ENCODE measurements at regions not wholly inside any gene's neighbourhood (a gene's known extent, or its start where the extent isn't known, plus 50 kb on each side); places are given as distances from the start of the nearest gene placed in this dataset.
"Not testable (repeated sequence)": the region's sequence is repeated elsewhere in the genome, so short reads cannot be mapped to it uniquely, and the experiment has no call there.

DNA sequence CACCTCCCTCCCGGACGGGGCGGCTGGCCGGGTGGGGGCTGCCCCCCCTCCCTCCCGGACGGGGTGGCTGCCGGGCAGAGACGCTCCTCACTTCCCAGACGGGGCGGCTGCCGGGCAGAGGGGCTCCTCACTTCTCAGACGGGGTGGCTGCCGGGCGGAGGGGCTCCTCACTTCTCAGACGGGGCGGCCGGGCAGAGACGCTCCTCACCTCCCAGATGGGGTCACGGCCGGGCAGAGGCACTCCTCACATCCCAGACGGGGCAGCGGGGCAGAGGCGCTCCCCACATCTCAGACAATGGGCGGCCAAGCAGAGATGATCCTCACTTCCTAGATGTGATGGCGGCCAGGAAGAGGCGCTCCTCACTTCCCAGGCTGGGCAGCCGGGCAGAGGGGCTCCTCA is 1430.4 kb upstream of the FLRT2 start:
- not testable (repeated sequence) for DNase-seq (ENCODE audit: low read depth in 6 of 9, low spot score in 9 of 9)

DNA sequence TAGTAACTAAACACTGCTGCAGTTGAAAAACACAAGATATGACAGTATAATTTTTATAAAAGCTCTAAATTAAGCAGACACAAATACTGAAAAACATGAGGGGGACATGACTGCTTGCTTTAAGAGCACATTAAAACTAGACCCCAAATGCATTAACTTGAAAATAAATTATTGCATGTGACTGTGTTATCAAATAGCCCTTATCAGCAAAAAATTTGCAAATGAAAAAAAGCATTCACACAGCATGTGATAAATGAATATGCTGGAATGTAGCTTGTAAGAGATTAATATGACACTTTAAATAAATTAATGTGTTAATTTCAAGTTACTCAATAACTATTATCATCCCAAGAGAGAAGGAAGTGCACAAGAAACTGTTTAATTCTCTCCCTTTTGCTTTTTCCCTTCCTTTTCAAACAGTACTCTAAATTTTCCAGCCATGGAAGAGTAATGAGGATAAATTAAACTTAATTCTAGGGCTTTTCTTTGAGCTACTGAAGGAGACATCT is 1422.1 kb upstream of the FLRT2 start:
- DNase-seq (ENCODE audit: low read depth in 6 of 9, low spot score in 9 of 9): no peak
- H3K4me3 ChIP-seq (ENCODE audit: low read length in 2 of 2): no peak overlapping the region
- no peaks in the 10 kb centered on the region for H3K27me3 ChIP-seq (ENCODE audit: control insufficient read depth in 2 of 2, insufficient read depth in 1 of 2, low read length in 1 of 2)
- H3K4me1 ChIP-seq (ENCODE audit: control insufficient read depth in 2 of 2, insufficient read depth in 2 of 2, low read length in 2 of 2): no peaks in the 10 kb centered on the region
- H3K27ac ChIP-seq (ENCODE audit: low read depth in 1 of 2, low read length in 1 of 2): no peak overlapping the region
- H3K36me3 ChIP-seq (ENCODE audit: control insufficient read depth in 2 of 2, insufficient read depth in 2 of 2, low read length in 1 of 2): no peaks in the 10 kb centered on the region
- H3K9me3 ChIP-seq (ENCODE audit: control insufficient read depth in 2 of 2, insufficient read depth in 1 of 2, low read length in 1 of 2): peaks cover 0 to 4% of the 10 kb centered on the region in 2 donors

More for the DNA sequence above, 1430.4 kb upstream of the FLRT2 start:
- H3K36me3 ChIP-seq (ENCODE audit: control insufficient read depth in 2 of 2, insufficient read depth in 2 of 2, low read length in 1 of 2); H3K27ac ChIP-seq (ENCODE audit: low read depth in 1 of 2, low read length in 1 of 2); H3K27me3 ChIP-seq (ENCODE audit: control insufficient read depth in 2 of 2, insufficient read depth in 1 of 2, low read length in 1 of 2); H3K9me3 ChIP-seq (ENCODE audit: control insufficient read depth in 2 of 2, insufficient read depth in 1 of 2, low read length in 1 of 2); H3K4me3 ChIP-seq (ENCODE audit: low read length in 2 of 2); H3K4me1 ChIP-seq (ENCODE audit: control insufficient read depth in 2 of 2, insufficient read depth in 2 of 2, low read length in 2 of 2): not testable (repeated sequence)
- WGBS: 97% methylated on average over 26 of the region's 27 CpGs

DNA sequence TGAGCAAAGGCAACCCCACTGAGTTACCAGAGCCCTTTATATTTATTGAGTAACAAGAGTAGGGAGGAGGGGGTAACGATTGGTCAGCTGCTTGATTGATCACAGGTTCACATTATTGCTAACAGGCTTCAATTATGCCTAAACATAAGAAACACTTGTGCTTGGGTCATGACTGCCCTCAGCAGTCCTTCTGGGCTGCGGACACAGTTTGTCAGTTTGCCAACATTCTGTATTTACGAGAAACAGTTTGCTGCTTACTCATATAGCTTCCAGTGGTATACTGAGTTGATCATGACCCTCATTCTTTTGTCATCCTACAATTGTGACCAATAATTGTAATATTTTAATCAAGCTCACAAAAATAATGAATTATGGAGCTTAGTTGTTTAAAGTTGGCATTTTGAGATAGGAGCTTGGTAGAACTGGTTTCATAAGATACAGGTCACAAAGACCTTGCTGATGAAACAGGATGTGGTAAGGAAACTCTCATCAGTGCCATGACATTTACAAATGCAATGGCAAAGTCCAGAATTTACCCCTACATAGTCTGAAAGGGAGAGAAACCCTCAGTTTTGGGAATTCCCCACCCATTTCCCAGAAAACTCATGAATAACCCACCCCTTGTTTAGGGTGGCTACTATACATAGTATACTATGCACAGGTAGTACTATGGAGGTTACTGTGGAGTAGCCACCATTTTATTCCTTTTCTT is 1421.0 kb upstream of the FLRT2 start:
- no peak for DNase-seq (ENCODE audit: low read depth in 6 of 9, low spot score in 9 of 9)
- Histone ChIP-seq H3K27me3 (ENCODE audit: control insufficient read depth in 2 of 2, insufficient read depth in 1 of 2, low read length in 1 of 2) (no peaks in the 10 kb centered on the region), H3K4me1 (ENCODE audit: control insufficient read depth in 2 of 2, insufficient read depth in 2 of 2, low read length in 2 of 2) (no peaks in the 10 kb centered on the region), H3K36me3 (ENCODE audit: control insufficient read depth in 2 of 2, insufficient read depth in 2 of 2, low read length in 1 of 2) (no peaks in the 10 kb centered on the region), H3K27ac (ENCODE audit: low read depth in 1 of 2, low read length in 1 of 2) (no peak overlapping the region), H3K9me3 (ENCODE audit: control insufficient read depth in 2 of 2, insufficient read depth in 1 of 2, low read length in 1 of 2) (peaks cover 0 to 1% of the 10 kb centered on the region in 2 donors), H3K4me3 (ENCODE audit: low read length in 2 of 2) (no peak overlapping the region)
- WGBS: 95% methylated on average over 3 of the region's 3 CpGs

DNA sequence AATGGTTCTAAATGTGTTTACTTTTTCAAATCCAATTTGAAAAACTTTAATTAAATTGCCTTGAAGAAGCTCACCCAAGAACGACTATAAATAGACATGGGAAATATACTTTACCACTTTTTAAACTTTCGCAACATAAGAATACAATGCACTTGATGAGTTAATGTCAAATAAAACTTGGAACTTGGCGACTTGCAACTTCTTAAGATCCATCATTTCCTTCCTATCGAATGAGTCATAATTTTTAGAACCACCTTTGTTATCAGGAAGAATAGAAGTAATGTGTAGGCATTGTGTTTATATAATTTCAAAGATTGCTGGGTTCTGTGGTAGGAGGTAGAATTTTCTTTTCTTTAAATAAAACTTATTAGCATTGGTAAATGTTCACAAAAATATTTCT is 1417.4 kb upstream of the FLRT2 start:
- 78% methylated on average over 4 of the region's 4 CpGs for WGBS
- H3K27me3 ChIP-seq (ENCODE audit: control insufficient read depth in 2 of 2, insufficient read depth in 1 of 2, low read length in 1 of 2): no peaks in the 10 kb centered on the region

DNA sequence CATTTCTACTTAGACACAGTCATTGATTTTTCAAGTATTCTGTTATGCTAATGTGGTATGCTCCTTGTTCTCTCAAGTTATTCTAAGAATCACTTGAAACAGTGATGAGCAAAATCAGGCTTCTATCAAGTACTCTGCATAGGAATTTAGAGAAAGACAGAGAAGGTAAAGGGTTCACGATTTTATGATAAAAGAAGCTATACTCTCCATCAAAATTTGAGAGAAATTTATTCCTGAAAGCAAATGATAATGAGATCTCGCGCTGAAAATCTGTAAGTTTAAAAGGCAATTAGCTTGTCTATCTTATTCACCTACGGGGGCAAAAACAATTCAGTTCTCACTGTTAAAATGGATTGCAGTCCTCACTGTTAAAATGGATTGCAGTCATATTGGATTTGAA is 1404.3 kb upstream of the FLRT2 start:
- Histone ChIP-seq H3K27me3 (ENCODE audit: control insufficient read depth in 2 of 2, insufficient read depth in 1 of 2, low read length in 1 of 2) (no peaks in the 10 kb centered on the region), H3K4me3 (ENCODE audit: low read length in 2 of 2) (no peak overlapping the region), H3K4me1 (ENCODE audit: control insufficient read depth in 2 of 2, insufficient read depth in 2 of 2, low read length in 2 of 2) (no peaks in the 10 kb centered on the region), H3K27ac (ENCODE audit: low read depth in 1 of 2, low read length in 1 of 2) (no peak overlapping the region), H3K9me3 (ENCODE audit: control insufficient read depth in 2 of 2, insufficient read depth in 1 of 2, low read length in 1 of 2) (no peaks in the 10 kb centered on the region), H3K36me3 (ENCODE audit: control insufficient read depth in 2 of 2, insufficient read depth in 2 of 2, low read length in 1 of 2) (no peaks in the 10 kb centered on the region)
- 92% methylated on average over 4 of the region's 4 CpGs for WGBS
- DNase-seq (ENCODE audit: low read depth in 6 of 9, low spot score in 9 of 9): no peak

More for the DNA sequence above, 1417.4 kb upstream of the FLRT2 start:
- Histone ChIP-seq H3K9me3 (ENCODE audit: control insufficient read depth in 2 of 2, insufficient read depth in 1 of 2, low read length in 1 of 2) (no peaks in the 10 kb centered on the region), H3K4me1 (ENCODE audit: control insufficient read depth in 2 of 2, insufficient read depth in 2 of 2, low read length in 2 of 2) (no peaks in the 10 kb centered on the region), H3K36me3 (ENCODE audit: control insufficient read depth in 2 of 2, insufficient read depth in 2 of 2, low read length in 1 of 2) (no peaks in the 10 kb centered on the region), H3K27ac (ENCODE audit: low read depth in 1 of 2, low read length in 1 of 2) (no peak overlapping the region), H3K4me3 (ENCODE audit: low read length in 2 of 2) (no peak overlapping the region)
- DNase-seq (ENCODE audit: low read depth in 6 of 9, low spot score in 9 of 9): no peak

DNA sequence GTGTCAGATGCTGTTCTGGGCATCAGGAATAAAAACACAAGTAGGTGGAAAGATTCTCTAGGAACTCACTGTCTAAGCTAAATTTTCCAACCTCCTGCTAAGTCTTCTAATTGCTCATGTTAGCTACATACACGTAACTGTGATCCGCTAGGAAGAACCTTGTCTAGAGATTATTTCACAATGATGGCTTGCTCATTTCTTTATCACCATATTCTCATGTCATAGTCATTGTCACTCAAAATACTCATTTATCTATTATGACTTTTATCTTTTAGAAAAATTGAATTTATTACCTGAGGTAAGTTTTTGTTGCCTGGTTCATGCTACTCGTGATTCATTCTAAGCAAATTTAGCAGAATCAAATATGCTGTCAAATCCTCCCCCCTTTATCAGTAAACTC is 1402.4 kb upstream of the FLRT2 start:
- no peaks in the 10 kb centered on the region for H3K9me3 ChIP-seq (ENCODE audit: control insufficient read depth in 2 of 2, insufficient read depth in 1 of 2, low read length in 1 of 2)

DNA sequence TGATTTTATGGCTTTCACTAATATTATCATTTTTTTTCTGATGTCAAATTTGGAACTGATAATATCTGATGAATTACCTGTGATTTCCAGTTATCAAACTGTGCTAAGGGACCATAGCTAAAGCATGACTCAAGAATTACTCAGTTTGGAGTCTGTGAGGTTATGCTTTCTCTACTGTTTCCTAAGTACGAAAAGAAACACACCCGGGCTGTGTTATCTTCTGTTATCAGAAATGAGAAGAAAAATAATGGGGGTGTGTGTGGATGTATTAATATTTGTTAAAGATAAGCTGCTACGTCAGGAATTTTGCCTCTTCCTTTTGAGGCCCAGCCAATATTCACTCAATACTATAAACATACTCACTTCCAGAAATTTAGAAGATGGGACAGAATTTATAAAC is 1401.9 kb upstream of the FLRT2 start:
- no peak for DNase-seq (ENCODE audit: low read depth in 6 of 9, low spot score in 9 of 9)
- Histone ChIP-seq H3K36me3 (ENCODE audit: control insufficient read depth in 2 of 2, insufficient read depth in 2 of 2, low read length in 1 of 2) (no peaks in the 10 kb centered on the region), H3K4me3 (ENCODE audit: low read length in 2 of 2) (no peak overlapping the region), H3K27ac (ENCODE audit: low read depth in 1 of 2, low read length in 1 of 2) (no peak overlapping the region), H3K4me1 (ENCODE audit: control insufficient read depth in 2 of 2, insufficient read depth in 2 of 2, low read length in 2 of 2) (no peaks in the 10 kb centered on the region), H3K9me3 (ENCODE audit: control insufficient read depth in 2 of 2, insufficient read depth in 1 of 2, low read length in 1 of 2) (no peaks in the 10 kb centered on the region), H3K27me3 (ENCODE audit: control insufficient read depth in 2 of 2, insufficient read depth in 1 of 2, low read length in 1 of 2) (no peaks in the 10 kb centered on the region)
- 83% methylated on average over 3 of the region's 3 CpGs for WGBS

More for the DNA sequence above, 1402.4 kb upstream of the FLRT2 start:
- Histone ChIP-seq H3K36me3 (ENCODE audit: control insufficient read depth in 2 of 2, insufficient read depth in 2 of 2, low read length in 1 of 2) (no peaks in the 10 kb centered on the region), H3K4me1 (ENCODE audit: control insufficient read depth in 2 of 2, insufficient read depth in 2 of 2, low read length in 2 of 2) (no peaks in the 10 kb centered on the region), H3K4me3 (ENCODE audit: low read length in 2 of 2) (no peak overlapping the region), H3K27me3 (ENCODE audit: control insufficient read depth in 2 of 2, insufficient read depth in 1 of 2, low read length in 1 of 2) (no peaks in the 10 kb centered on the region), H3K27ac (ENCODE audit: low read depth in 1 of 2, low read length in 1 of 2) (no peak overlapping the region)
- WGBS: 65% methylated on average over 3 of the region's 3 CpGs
- no peak for DNase-seq (ENCODE audit: low read depth in 6 of 9, low spot score in 9 of 9)

DNA sequence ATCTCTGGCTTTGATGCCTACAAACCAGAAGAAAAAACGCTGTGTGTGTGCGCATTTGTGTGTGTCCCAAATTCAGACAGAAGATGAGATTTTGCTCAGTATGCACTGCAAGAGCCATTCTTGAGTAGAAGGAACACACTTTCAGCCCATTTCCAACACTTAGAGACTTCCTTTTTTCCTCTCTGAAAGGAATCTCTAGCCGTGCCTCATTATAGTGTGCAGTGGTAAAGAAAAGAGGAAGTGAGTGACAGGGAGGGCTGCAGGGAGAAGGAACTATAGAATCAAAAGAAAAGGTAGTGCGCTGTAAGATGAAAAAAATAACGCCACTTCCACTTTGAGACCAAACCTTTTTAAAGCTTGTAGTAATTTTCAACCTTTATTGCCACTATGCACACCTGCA is 1400.9 kb upstream of the FLRT2 start:
- Histone ChIP-seq H3K36me3 (ENCODE audit: control insufficient read depth in 2 of 2, insufficient read depth in 2 of 2, low read length in 1 of 2) (no peaks in the 10 kb centered on the region), H3K4me1 (ENCODE audit: control insufficient read depth in 2 of 2, insufficient read depth in 2 of 2, low read length in 2 of 2) (no peaks in the 10 kb centered on the region), H3K9me3 (ENCODE audit: control insufficient read depth in 2 of 2, insufficient read depth in 1 of 2, low read length in 1 of 2) (no peaks in the 10 kb centered on the region), H3K27me3 (ENCODE audit: control insufficient read depth in 2 of 2, insufficient read depth in 1 of 2, low read length in 1 of 2) (no peaks in the 10 kb centered on the region), H3K27ac (ENCODE audit: low read depth in 1 of 2, low read length in 1 of 2) (no peak overlapping the region), H3K4me3 (ENCODE audit: low read length in 2 of 2) (no peak overlapping the region)
- 7% methylated on average over 5 of the region's 5 CpGs for WGBS
- peak in 2 of 9 donors; percentile 8 to 38 for DNase-seq (ENCODE audit: low read depth in 6 of 9, low spot score in 9 of 9)

DNA sequence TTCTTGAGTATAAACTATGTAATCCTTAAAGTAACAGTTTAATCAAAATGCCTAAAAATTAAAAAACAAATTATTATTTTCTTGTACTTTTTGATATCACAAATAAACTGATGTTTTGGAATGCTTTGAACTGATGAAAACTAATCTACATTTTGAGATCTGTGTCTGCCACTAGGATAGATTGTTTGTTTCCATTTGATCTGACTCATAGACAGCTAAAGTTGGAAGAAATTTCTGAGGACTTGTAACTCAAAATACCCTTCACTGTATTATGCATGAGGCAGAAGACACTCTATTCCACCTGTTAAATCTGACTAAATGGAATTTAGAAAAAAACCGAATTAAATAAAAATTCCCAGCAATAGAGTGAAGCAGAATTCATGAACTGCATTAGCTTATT is 1400.0 kb upstream of the FLRT2 start:
- 92% methylated on average over 1 of the region's 1 CpG for WGBS
- H3K27me3 ChIP-seq (ENCODE audit: control insufficient read depth in 2 of 2, insufficient read depth in 1 of 2, low read length in 1 of 2): no peaks in the 10 kb centered on the region
- no peaks in the 10 kb centered on the region for H3K36me3 ChIP-seq (ENCODE audit: control insufficient read depth in 2 of 2, insufficient read depth in 2 of 2, low read length in 1 of 2)
- H3K27ac ChIP-seq (ENCODE audit: low read depth in 1 of 2, low read length in 1 of 2): no peak overlapping the region
- DNase-seq (ENCODE audit: low read depth in 6 of 9, low spot score in 9 of 9): no peak
- no peaks in the 10 kb centered on the region for H3K4me1 ChIP-seq (ENCODE audit: control insufficient read depth in 2 of 2, insufficient read depth in 2 of 2, low read length in 2 of 2)
- H3K4me3 ChIP-seq (ENCODE audit: low read length in 2 of 2): no peak overlapping the region
- no peaks in the 10 kb centered on the region for H3K9me3 ChIP-seq (ENCODE audit: control insufficient read depth in 2 of 2, insufficient read depth in 1 of 2, low read length in 1 of 2)

Measured in thymus (tissue), 11 donors.